H1 (cell line): ENCODE measurements at regions not wholly inside any gene's neighbourhood (a gene's known extent, or its start where the extent isn't known, plus 50 kb on each side); places are given as distances from the start of the nearest gene placed in this dataset.

ENCODE experiments used
- CTCF ChIA-PET: fragments of 300-600 bp; sonication (Branson Sonifier 250); formaldehyde crosslinking; loops from one replicate; lab custom pipeline; 2021; ENCODE audit not compliant: partially characterized antibody; lab: Charles Lee
- POLR2A ChIA-PET: fragments of 300-600 bp; sonication (Branson Sonifier 250); formaldehyde crosslinking; loops from one replicate; lab custom pipeline; 2021; ENCODE audit warnings: inconsistent platforms; ENCODE audit not compliant: partially characterized antibody; lab: Charles Lee
- DNase-seq, 2 experiments: peaks; one replicate each; pipeline versions ENCODE4 v3.0.0 to v3.0.0-alpha.2; 2010 to 2022; ENCODE audit warnings: low spot score in 2 of 2, low read depth in 1 of 2, mixed read lengths in 1 of 2
- FAIRE-seq: peaks from 2 replicates; lab custom pipeline; 2011; peaks lifted over from hg19 to GRCh38; lab: Jason Lieb, UNC
- H2AFZ ChIP-seq: 2 replicates; pipeline ENCODE4 v1.8.1; 2012; ENCODE audit warnings: low read length, inconsistent platforms
- H2AK5ac ChIP-seq: 2 replicates; pipeline ENCODE4 v1.6.1; 2013; ENCODE audit warnings: low read depth, low read length
- H2BK120ac ChIP-seq: replicated peaks from 2 replicates; pipeline ENCODE3; 2013; ENCODE audit warnings: low read depth, low read length, inconsistent platforms
- H2BK12ac ChIP-seq: 2 replicates; pipeline ENCODE4 v1.6.1; 2013; ENCODE audit warnings: low read depth, low read length
- H2BK15ac ChIP-seq: 2 replicates; pipeline ENCODE4 v1.6.1; 2013; ENCODE audit warnings: low read length
- H2BK20ac ChIP-seq: 2 replicates; pipeline ENCODE4 v1.6.1; 2013; ENCODE audit warnings: low read length
- H2BK5ac ChIP-seq: 2 replicates; pipeline ENCODE4 v1.6.1; 2013; ENCODE audit warnings: low read depth, low read length
- H3K14ac ChIP-seq: 2 replicates; pipeline ENCODE4 v1.6.1; 2013; ENCODE audit warnings: inconsistent platforms; ENCODE audit not compliant: insufficient read length
- H3K18ac ChIP-seq: 2 replicates; pipeline ENCODE4 v1.6.1; 2013; ENCODE audit warnings: low read length; ENCODE audit errors: extremely low read depth
- H3K23ac ChIP-seq: 2 replicates; pipeline ENCODE4 v1.6.1; 2013; ENCODE audit warnings: inconsistent platforms; ENCODE audit not compliant: insufficient read length
- H3K23me2 ChIP-seq: 2 replicates; pipeline ENCODE4 v1.6.1; 2013; ENCODE audit warnings: low read depth, low read length
- H3K27ac ChIP-seq: 2 replicates; pipeline ENCODE4 v1.6.1; 2011; ENCODE audit warnings: low read depth, low read length, inconsistent platforms
- H3K27me3 ChIP-seq, 4 experiments: replicated peaks in 1 of 4; 1 replicate in 1 of 4; 2 replicates in 3 of 4; pipeline versions ENCODE4 v1.6.1 to v1.8.1; 2011 to 2013; ENCODE audit warnings: low read length in 3 of 4, mild to moderate bottlenecking in 3 of 4, inconsistent platforms in 2 of 4, mixed read lengths in 2 of 4, moderate library complexity in 1 of 4; ENCODE audit not compliant: control insufficient read depth in 3 of 4, insufficient read depth in 3 of 4; ENCODE audit errors: extremely low read depth in 1 of 4
- H3K36me3 ChIP-seq, 4 experiments: 2 replicates each; pipeline versions ENCODE4 v1.6.1 to v1.8.1; 2011 to 2013; ENCODE audit warnings: mild to moderate bottlenecking in 4 of 4, low read length in 3 of 4, moderate library complexity in 2 of 4, control low read depth in 1 of 4, inconsistent platforms in 1 of 4; ENCODE audit not compliant: insufficient read depth in 4 of 4, control insufficient read depth in 2 of 4
- H3K4ac ChIP-seq: replicated peaks from 2 replicates; pipeline ENCODE3; 2013; ENCODE audit warnings: low read length, low read depth, mixed read lengths, inconsistent platforms; ENCODE audit not compliant: insufficient read length
- H3K4me1 ChIP-seq, 4 experiments: replicated peaks in 1 of 4; 1 replicate in 1 of 4; 2 replicates in 3 of 4; pipeline versions ENCODE4 v1.6.1 to v1.8.1; 2011 to 2013; ENCODE audit warnings: low read length in 3 of 4, inconsistent platforms in 2 of 4, mixed read lengths in 1 of 4; ENCODE audit not compliant: insufficient read depth in 4 of 4, control insufficient read depth in 3 of 4
- H3K4me2 ChIP-seq, 2 experiments: 2 replicates each; pipeline versions ENCODE4 v1.6.1 to v1.8.1; 2011 to 2013; ENCODE audit warnings: low read depth in 2 of 2, low read length in 2 of 2, control low read depth in 1 of 2, inconsistent platforms in 1 of 2, mild to moderate bottlenecking in 1 of 2; ENCODE audit not compliant: insufficient read depth in 1 of 2
- H3K4me3 ChIP-seq, 4 experiments: fragments of 200-600, 300-600 bp in 1 of 4; sonication (generic), shearing (Covaris generic), sonication (Bioruptor Twin) in 1 of 4; 2 replicates each; pipeline versions ENCODE4 v1.5.1 to v1.8.1; 2011 to 2016; ENCODE audit warnings: low read length in 4 of 4, low read depth in 3 of 4, control low read depth in 2 of 4, inconsistent platforms in 2 of 4, mild to moderate bottlenecking in 2 of 4, mixed read lengths in 1 of 4, moderate library complexity in 1 of 4; ENCODE audit not compliant: insufficient read depth in 2 of 4; ENCODE audit errors: extremely low read depth in 1 of 4
- H3K56ac ChIP-seq: replicated peaks from 2 replicates; pipeline ENCODE3; 2013; ENCODE audit warnings: low read depth, mild to moderate bottlenecking, mixed read lengths, low read length, inconsistent platforms; ENCODE audit not compliant: insufficient read length
- H3K79me1 ChIP-seq: 2 replicates; pipeline ENCODE4 v1.6.1; 2013; ENCODE audit warnings: low read depth, low read length, control low read depth
- H3K79me2 ChIP-seq, 2 experiments: 2 replicates each; pipeline versions ENCODE4 v1.6.1 to v1.8.1; 2012 to 2013; ENCODE audit warnings: low read length in 2 of 2, mild to moderate bottlenecking in 2 of 2, inconsistent platforms in 1 of 2; ENCODE audit not compliant: insufficient read depth in 2 of 2, control insufficient read depth in 1 of 2
- H3K9ac ChIP-seq, 4 experiments: replicated peaks in 1 of 4; 1 replicate in 1 of 4; 2 replicates in 3 of 4; pipeline versions ENCODE4 v1.6.1 to v1.8.1; 2011 to 2013; ENCODE audit warnings: low read depth in 3 of 4, low read length in 3 of 4, control low read depth in 2 of 4, mild to moderate bottlenecking in 2 of 4, moderate library complexity in 2 of 4, inconsistent platforms in 1 of 4; ENCODE audit errors: extremely low read depth in 1 of 4
- H3K9me3 ChIP-seq, 2 experiments: 2 replicates each; pipeline versions ENCODE4 v1.6.1 to v1.8.1; 2012 to 2013; ENCODE audit warnings: mild to moderate bottlenecking in 2 of 2, moderate library complexity in 2 of 2, control low read depth in 1 of 2, inconsistent platforms in 1 of 2, low read depth in 1 of 2, low read length in 1 of 2, mixed read lengths in 1 of 2; ENCODE audit not compliant: insufficient read depth in 2 of 2
- H4K20me1 ChIP-seq, 2 experiments: replicated peaks in 1 of 2; 2 replicates each; pipeline versions ENCODE3 to v1.8.1; 2011 to 2013; ENCODE audit warnings: inconsistent platforms in 2 of 2, low read length in 2 of 2, mild to moderate bottlenecking in 1 of 2; ENCODE audit not compliant: insufficient read depth in 2 of 2, control insufficient read depth in 1 of 2
- H4K5ac ChIP-seq: 2 replicates; pipeline ENCODE4 v1.6.1; 2013; ENCODE audit warnings: low read length, low read depth, mixed read lengths, inconsistent platforms; ENCODE audit not compliant: insufficient read length
- H4K8ac ChIP-seq: 2 replicates; pipeline ENCODE4 v1.8.0; 2013; ENCODE audit warnings: mild to moderate bottlenecking, moderate library complexity, low read length, inconsistent platforms; ENCODE audit not compliant: insufficient read depth; ENCODE audit errors: extremely low read depth
- H4K91ac ChIP-seq: replicated peaks from 2 replicates; pipeline ENCODE3; 2013; ENCODE audit warnings: low read length, mixed read lengths, inconsistent platforms; ENCODE audit not compliant: insufficient read length
- BRCA1 ChIP-seq: IDR thresholded peaks from 2 replicates; pipeline ENCODE4 v1.6.1; 2012; ENCODE audit warnings: low read depth, low read length, improper control_type of control experiment
- CTBP2 ChIP-seq: IDR thresholded peaks from 2 replicates; pipeline ENCODE4 v1.7.0; 2011; ENCODE audit warnings: borderline replicate concordance, mild to moderate bottlenecking, moderate library complexity, mixed read lengths, low read length; ENCODE audit not compliant: insufficient read depth, insufficient read length
- JUND ChIP-seq: IDR thresholded peaks from 2 replicates; pipeline ENCODE4 v1.6.1; 2011; ENCODE audit warnings: mild to moderate bottlenecking, improper control_type of control experiment, low read length
- MAX ChIP-seq: IDR thresholded peaks from 2 replicates; pipeline ENCODE4 v1.6.1; 2012; ENCODE audit warnings: inconsistent platforms
- RAD21 ChIP-seq, 2 experiments: IDR thresholded peaks in 1 of 2; conservative IDR thresholded peaks in 1 of 2; 2 replicates each; pipeline ENCODE4 v1.6.1; 2011; ENCODE audit warnings: low read depth in 2 of 2, low read length in 2 of 2, improper control_type of control experiment in 1 of 2, inconsistent platforms in 1 of 2, mild to moderate bottlenecking in 1 of 2, moderate library complexity in 1 of 2
- SP4 ChIP-seq: IDR thresholded peaks from 2 replicates; pipeline ENCODE4 v1.6.1; 2012; ENCODE audit warnings: low read length, inconsistent platforms
- SUZ12 ChIP-seq: fragments of 200-600 bp; sonication (generic); IDR thresholded peaks from 2 replicates; pipeline ENCODE4 v1.6.1; 2012; ENCODE audit warnings: mild to moderate bottlenecking, inconsistent platforms, low read length, moderate library complexity, mixed read lengths
- WGBS, 2 experiments: shearing (Covaris generic) in 1 of 2; methylation state at CpG; one replicate each; pipeline versions ENCODE4 v1.1.6 to v1.1.7; 2013 to 2015; ENCODE audit warnings: low lambda C conversion rate in 2 of 2, mixed read lengths in 2 of 2, inconsistent platforms in 1 of 2, low coverage in 1 of 2, missing lambda C conversion rate in 1 of 2; ENCODE audit not compliant: insufficient replicate concordance in 2 of 2, insufficient coverage in 1 of 2, insufficient read length in 1 of 2; ENCODE audit errors: extremely low coverage in 1 of 2, missing lambda C conversion rate in 1 of 2; 5-methylcytosine and 5-hydroxymethylcytosine counted together

DNA sequence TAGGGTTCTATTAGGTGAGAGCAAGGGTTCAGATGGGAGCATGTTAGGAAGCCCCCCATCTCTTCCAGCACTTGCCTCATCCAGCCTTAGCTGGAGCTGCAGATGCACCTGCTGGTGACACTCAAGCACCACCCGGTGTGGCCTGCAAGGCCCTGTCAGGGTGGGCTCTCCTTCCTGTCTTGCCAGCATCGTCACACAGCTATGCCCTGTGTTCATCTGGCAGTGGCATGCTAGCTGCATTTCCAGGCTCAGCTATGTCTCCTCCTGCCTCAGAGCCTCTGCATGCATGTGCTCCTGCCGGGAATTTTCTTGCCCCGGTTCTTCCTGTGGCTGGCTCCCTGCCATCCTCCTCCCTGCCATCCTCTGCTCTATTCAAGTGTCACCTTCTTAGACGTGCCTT, 129.7 kb upstream of the KLF6 start:
- no peak overlapping the region for H3K27ac ChIP-seq
- WGBS, 2 experiments, result 93% methylated on average over 5 of the region's 5 CpGs; no CpG with 5 or more reads in 1 of the 2 experiments
- H2AK5ac ChIP-seq, result no peak overlapping the region
- no peaks in the 10 kb centered on the region for H4K20me1 ChIP-seq
- H3K4me2 ChIP-seq, result no peak overlapping the region
- H3K9me3 ChIP-seq, result peaks cover 0 to 3% of the 10 kb centered on the region in 2 experiments; a peak in 1 of 4 replicates
- no peaks in the 10 kb centered on the region for H3K23me2 ChIP-seq
- H3K18ac ChIP-seq, result no peak overlapping the region
- H3K56ac ChIP-seq, result no peak overlapping the region
- H3K14ac ChIP-seq, result no peak overlapping the region
- no peak overlapping the region for H2BK5ac ChIP-seq
- no peak overlapping the region for H2BK20ac ChIP-seq
- peaks cover 0 to 3% (median 0%) of the 10 kb centered on the region in 4 experiments; a peak in 1 of 7 replicates for H3K4me1 ChIP-seq
- no peaks in the 10 kb centered on the region for H3K36me3 ChIP-seq
- FAIRE-seq (no peak), DNase-seq (no peak)
- ChIA-PET POLR2A (no interaction called here), CTCF (interaction anchor here (0.6 kb wide), 1 partner anchor 146 kb away, joined by 3 read pairs; no protein-coding TSS in a partner anchor)
- H3K4ac ChIP-seq, result no peak overlapping the region
- H2BK12ac ChIP-seq, result no peak overlapping the region
- no peak for TF ChIP-seq RAD21 (IDR thresholded peaks at IDR 0.05 in 1 of 2, conservative IDR thresholded peaks at IDR 0.05 in 1 of 2; ENCODE audit: low read depth in 2 of 2, low read length in 2 of 2)
- no peak for TF ChIP-seq SUZ12
- TF ChIP-seq SP4, result no peak
- no peak for TF ChIP-seq JUND
- TF ChIP-seq BRCA1, result no peak
- no peak for TF ChIP-seq CTBP2
- TF ChIP-seq MAX, result no peak
- H3K9ac ChIP-seq, result no peak overlapping the region
- H2AFZ ChIP-seq, result no peak overlapping the region
- no peak overlapping the region for H2BK15ac ChIP-seq
- no peaks in the 10 kb centered on the region for H3K79me1 ChIP-seq
- peak overlapping the region; percentile 30 for H4K91ac ChIP-seq
- no peak overlapping the region for H4K5ac ChIP-seq
- no peak overlapping the region for H3K23ac ChIP-seq
- no peaks in the 10 kb centered on the region for H3K79me2 ChIP-seq
- no peak overlapping the region for H3K4me3 ChIP-seq
- no peak overlapping the region for H2BK120ac ChIP-seq
- no peak overlapping the region for H4K8ac ChIP-seq
- no peaks in the 10 kb centered on the region for H3K27me3 ChIP-seq
